ENCODE measurements at regions not wholly inside any gene's neighbourhood (a gene's known extent, or its start where the extent isn't known, plus 50 kb on each side); places are given as distances from the start of the nearest gene placed in this dataset.

- ChIA-PET CTCF (interaction anchor here (0.6 kb wide), 1 partner anchor 587 kb away, joined by 4 read pairs; no protein-coding TSS in a partner anchor), POLR2A (no interaction called here)
- no peaks in the 10 kb centered on the region for H3K9me3 ChIP-seq (ENCODE audit: control insufficient read depth, insufficient read depth, low read depth, low read length)
- DNase-seq (ENCODE audit: low read depth, low spot score) (peak; percentile 20), ATAC-seq (peak; percentile 60; the same call in 1 of the 2 replicates)
- TF ChIP-seq CTCF (IDR thresholded peaks at IDR 0.05) (peak; percentile 74), REST (IDR thresholded peaks at IDR 0.05; ENCODE audit: insufficient read depth in 1 of 2, low read depth in 2 of 2, low read length in 1 of 2) (no peak)
- no peaks in the 10 kb centered on the region for H3K4me1 ChIP-seq (ENCODE audit: control insufficient read depth, insufficient read depth, low read length)
- no peak overlapping the region for H3K27ac ChIP-seq (ENCODE audit: low read length)
- in situ Hi-C loops (cut with HindIII; ENCODE audit: low pct_unique_long_range_greater_than_20kb, low sequenced_read_pairs), result no loop called here
- H3K36me3 ChIP-seq (ENCODE audit: control insufficient read depth, insufficient read depth, low read length), result no peaks in the 10 kb centered on the region
- intact Hi-C loops (cut with micrococcal nuclease; ENCODE audit: unreplicated experiment), result no loop called here
- no peaks in the 10 kb centered on the region for H3K27me3 ChIP-seq (ENCODE audit: control insufficient read depth, insufficient read depth, low read length)
- no TSS peak for BruUV-seq (replicated peaks)
- no peak overlapping the region for H3K4me3 ChIP-seq (ENCODE audit: low read depth in 2 of 2, low read length in 2 of 2)
Observed at GRCh38 chr11:109697140-109697843, 275.3 kb downstream of the C11orf87 start.

GRCh38 chr11:109698237-109698636 is 276.2 kb downstream of the C11orf87 start:
- H3K36me3 ChIP-seq (ENCODE audit: control insufficient read depth, insufficient read depth, low read length), result no peaks in the 10 kb centered on the region
- no TSS peak for BruUV-seq (replicated peaks)
- H3K9me3 ChIP-seq (ENCODE audit: control insufficient read depth, insufficient read depth, low read depth, low read length), result no peaks in the 10 kb centered on the region
- H3K4me1 ChIP-seq (ENCODE audit: control insufficient read depth, insufficient read depth, low read length), result no peaks in the 10 kb centered on the region
- H3K4me3 ChIP-seq (ENCODE audit: low read depth in 2 of 2, low read length in 2 of 2), result no peak overlapping the region
- ChIA-PET CTCF (no interaction called here), POLR2A (no interaction called here)
- in situ Hi-C loops (cut with HindIII; ENCODE audit: low pct_unique_long_range_greater_than_20kb, low sequenced_read_pairs), result no loop called here
- intact Hi-C loops (cut with micrococcal nuclease; ENCODE audit: unreplicated experiment), result no loop called here
- no peaks in the 10 kb centered on the region for H3K27me3 ChIP-seq (ENCODE audit: control insufficient read depth, insufficient read depth, low read length)
- TF ChIP-seq SIN3A (IDR thresholded peaks at IDR 0.05; ENCODE audit: borderline replicate concordance, insufficient read depth, low read depth, low read length) (no peak), REST (IDR thresholded peaks at IDR 0.05; ENCODE audit: insufficient read depth in 1 of 2, low read depth in 2 of 2, low read length in 1 of 2) (no peak)
- no peak for DNase-seq (ENCODE audit: low read depth, low spot score)
- H3K27ac ChIP-seq (ENCODE audit: low read length), result no peak overlapping the region
- no peak for ATAC-seq

Measured in Panc1 (cell line).